SK-N-SH treated with all-trans-retinoic acid at 6 μM for 48 hours (cell line): ENCODE measurements at regions not wholly inside any gene's neighbourhood (a gene's known extent, or its start where the extent isn't known, plus 50 kb on each side); places are given as distances from the start of the nearest gene placed in this dataset.

ENCODE experiments used
- ARNTL ChIP-seq: fragments of 450-650 bp; formaldehyde crosslinking; IDR thresholded peaks from 2 replicates; pipeline ENCODE4 v1.5.0; 2020; ENCODE audit warnings: low read depth, mild to moderate bottlenecking, moderate library complexity, borderline replicate concordance
- CREB5 ChIP-seq: fragments of 250-450 bp; sonication (Bioruptor Pico); IDR thresholded peaks from 2 replicates; pipeline ENCODE4 v1.5.1; 2020; ENCODE audit warnings: low read depth, mild to moderate bottlenecking, moderate library complexity
- CSRNP3 ChIP-seq: fragments of 250-450 bp; sonication (Bioruptor Pico); IDR thresholded peaks from 2 replicates; pipeline ENCODE4 v1.5.1; 2021; ENCODE audit warnings: mild to moderate bottlenecking, moderate library complexity
- ESRRG ChIP-seq: fragments of 250-450 bp; sonication (Bioruptor Pico); IDR thresholded peaks from 2 replicates; pipeline ENCODE4 v1.6.1; 2021; ENCODE audit warnings: mild to moderate bottlenecking
- GLIS3 ChIP-seq: fragments of 250-450 bp; sonication (Bioruptor Pico); IDR thresholded peaks from 2 replicates; pipeline ENCODE4 v1.5.0; 2020; ENCODE audit warnings: mild to moderate bottlenecking, moderate library complexity
- POU6F1 ChIP-seq: fragments of 250-450 bp; sonication (Bioruptor Pico); IDR thresholded peaks from 2 replicates; pipeline ENCODE4 v1.8.0; 2021; ENCODE audit warnings: low read depth, mild to moderate bottlenecking, moderate library complexity, borderline replicate concordance
- PPARA ChIP-seq: fragments of 250-450 bp; sonication (Bioruptor Pico); IDR thresholded peaks from 2 replicates; pipeline ENCODE4 v1.5.0; 2020; ENCODE audit warnings: mild to moderate bottlenecking, borderline replicate concordance
- RARB ChIP-seq: fragments of 250-450 bp; sonication (Bioruptor Pico); IDR thresholded peaks from 2 replicates; pipeline ENCODE4 v1.8.0; 2021; ENCODE audit warnings: mild to moderate bottlenecking, moderate library complexity
- TCF4 ChIP-seq: fragments of 250-450 bp; sonication (Bioruptor Pico); IDR thresholded peaks from 2 replicates; pipeline ENCODE4 v1.8.0; 2021; ENCODE audit warnings: mild to moderate bottlenecking, moderate library complexity, borderline replicate concordance
- TOX ChIP-seq: fragments of 250-450 bp; sonication (Bioruptor Pico); IDR thresholded peaks from 2 replicates; pipeline ENCODE4 v1.8.0; 2021; ENCODE audit warnings: mild to moderate bottlenecking, moderate library complexity, borderline replicate concordance
- ZFP3 ChIP-seq: fragments of 250-450 bp; sonication (Bioruptor Pico); IDR thresholded peaks from 2 replicates; pipeline ENCODE4 v1.5.0; 2020; ENCODE audit warnings: mild to moderate bottlenecking, moderate library complexity
- TF ChIP-seq, protein P1 (sequence below): fragments of 250-450 bp; sonication (Bioruptor Pico); IDR thresholded peaks from 2 replicates; pipeline ENCODE4 v1.8.0; 2020; ENCODE audit warnings: mild to moderate bottlenecking, moderate library complexity, borderline replicate concordance
- TF ChIP-seq, protein P2 (sequence below): fragments of 250-450 bp; sonication (Bioruptor Pico); IDR thresholded peaks from 2 replicates; pipeline ENCODE4 v1.5.0; 2020; ENCODE audit warnings: mild to moderate bottlenecking, moderate library complexity

GRCh38 chr1:47565092-47565491 is 127.2 kb downstream of the FOXD2 start:
- TF ChIP-seq, protein P1, sequence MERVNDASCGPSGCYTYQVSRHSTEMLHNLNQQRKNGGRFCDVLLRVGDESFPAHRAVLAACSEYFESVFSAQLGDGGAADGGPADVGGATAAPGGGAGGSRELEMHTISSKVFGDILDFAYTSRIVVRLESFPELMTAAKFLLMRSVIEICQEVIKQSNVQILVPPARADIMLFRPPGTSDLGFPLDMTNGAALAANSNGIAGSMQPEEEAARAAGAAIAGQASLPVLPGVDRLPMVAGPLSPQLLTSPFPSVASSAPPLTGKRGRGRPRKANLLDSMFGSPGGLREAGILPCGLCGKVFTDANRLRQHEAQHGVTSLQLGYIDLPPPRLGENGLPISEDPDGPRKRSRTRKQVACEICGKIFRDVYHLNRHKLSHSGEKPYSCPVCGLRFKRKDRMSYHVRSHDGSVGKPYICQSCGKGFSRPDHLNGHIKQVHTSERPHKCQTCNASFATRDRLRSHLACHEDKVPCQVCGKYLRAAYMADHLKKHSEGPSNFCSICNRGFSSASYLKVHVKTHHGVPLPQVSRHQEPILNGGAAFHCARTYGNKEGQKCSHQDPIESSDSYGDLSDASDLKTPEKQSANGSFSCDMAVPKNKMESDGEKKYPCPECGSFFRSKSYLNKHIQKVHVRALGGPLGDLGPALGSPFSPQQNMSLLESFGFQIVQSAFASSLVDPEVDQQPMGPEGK (CRISPR knock-in tag): no peak
- TF ChIP-seq ZFP3 (no peak), ESRRG (CRISPR knock-in tag) (no peak), RARB (CRISPR knock-in tag) (no peak), PPARA (no peak), POU6F1 (CRISPR knock-in tag) (no peak), CSRNP3 (no peak), ARNTL (CRISPR knock-in tag) (no peak), GLIS3 (no peak), TOX (CRISPR knock-in tag) (no peak), TCF4 (CRISPR knock-in tag) (no peak), CREB5 (CRISPR knock-in tag) (no peak)
- TF ChIP-seq, protein P2, sequence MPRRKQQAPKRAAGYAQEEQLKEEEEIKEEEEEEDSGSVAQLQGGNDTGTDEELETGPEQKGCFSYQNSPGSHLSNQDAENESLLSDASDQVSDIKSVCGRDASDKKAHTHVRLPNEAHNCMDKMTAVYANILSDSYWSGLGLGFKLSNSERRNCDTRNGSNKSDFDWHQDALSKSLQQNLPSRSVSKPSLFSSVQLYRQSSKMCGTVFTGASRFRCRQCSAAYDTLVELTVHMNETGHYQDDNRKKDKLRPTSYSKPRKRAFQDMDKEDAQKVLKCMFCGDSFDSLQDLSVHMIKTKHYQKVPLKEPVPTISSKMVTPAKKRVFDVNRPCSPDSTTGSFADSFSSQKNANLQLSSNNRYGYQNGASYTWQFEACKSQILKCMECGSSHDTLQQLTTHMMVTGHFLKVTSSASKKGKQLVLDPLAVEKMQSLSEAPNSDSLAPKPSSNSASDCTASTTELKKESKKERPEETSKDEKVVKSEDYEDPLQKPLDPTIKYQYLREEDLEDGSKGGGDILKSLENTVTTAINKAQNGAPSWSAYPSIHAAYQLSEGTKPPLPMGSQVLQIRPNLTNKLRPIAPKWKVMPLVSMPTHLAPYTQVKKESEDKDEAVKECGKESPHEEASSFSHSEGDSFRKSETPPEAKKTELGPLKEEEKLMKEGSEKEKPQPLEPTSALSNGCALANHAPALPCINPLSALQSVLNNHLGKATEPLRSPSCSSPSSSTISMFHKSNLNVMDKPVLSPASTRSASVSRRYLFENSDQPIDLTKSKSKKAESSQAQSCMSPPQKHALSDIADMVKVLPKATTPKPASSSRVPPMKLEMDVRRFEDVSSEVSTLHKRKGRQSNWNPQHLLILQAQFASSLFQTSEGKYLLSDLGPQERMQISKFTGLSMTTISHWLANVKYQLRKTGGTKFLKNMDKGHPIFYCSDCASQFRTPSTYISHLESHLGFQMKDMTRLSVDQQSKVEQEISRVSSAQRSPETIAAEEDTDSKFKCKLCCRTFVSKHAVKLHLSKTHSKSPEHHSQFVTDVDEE (CRISPR knock-in tag): no peak
